ENCODE measurements at regions not wholly inside any gene's neighbourhood (a gene's known extent, or its start where the extent isn't known, plus 50 kb on each side); places are given as distances from the start of the nearest gene placed in this dataset.

GRCh38 chr18:2199060-2199459 lies 372.2 kb downstream of the METTL4 start:
- no peak overlapping the region for H3K4me3 ChIP-seq (ENCODE audit: low read depth in 1 of 3, low read length in 3 of 3)
- no peak for TF ChIP-seq RXRA (IDR thresholded peaks at IDR 0.05)
- H3K9me3 ChIP-seq (ENCODE audit: control insufficient read depth in 4 of 4, low read length in 3 of 4) = no peaks in the 10 kb centered on the region
- H3K36me3 ChIP-seq (ENCODE audit: control insufficient read depth in 4 of 4, insufficient read depth in 3 of 4, low read depth in 1 of 4, low read length in 3 of 4) = no peaks in the 10 kb centered on the region
- DNase-seq (ENCODE audit: low spot score) = no peak
- no peak overlapping the region for H3K27ac ChIP-seq (ENCODE audit: low read depth in 1 of 2, low read length in 2 of 2)
- H3K9ac ChIP-seq (ENCODE audit: low read depth in 1 of 2, low read length in 2 of 2) = no peak overlapping the region
- no peaks in the 10 kb centered on the region for H3K4me1 ChIP-seq (ENCODE audit: control insufficient read depth in 4 of 4, insufficient read depth in 4 of 4, low read length in 3 of 4)
- H3K27me3 ChIP-seq (ENCODE audit: control insufficient read depth in 4 of 4, insufficient read depth in 4 of 4, low read length in 3 of 4) = no peaks in the 10 kb centered on the region
- 88% methylated on average over 2 of the region's 2 CpGs for WGBS

- TF ChIP-seq EGR1 (IDR thresholded peaks at IDR 0.05; ENCODE audit: low read depth in 2 of 2) = no peak
- no peak for TF ChIP-seq RXRA (IDR thresholded peaks at IDR 0.05)
- TF ChIP-seq HNF4G (IDR thresholded peaks at IDR 0.05) = no peak
- TF ChIP-seq FOXA1 (IDR thresholded peaks at IDR 0.05) = no peak
- no peak for TF ChIP-seq TAF1 (conservative IDR thresholded peaks at IDR 0.05)
- no peak for TF ChIP-seq CTCF (IDR thresholded peaks at IDR 0.05; ENCODE audit: low read depth, low read length, missing input control)
- TF ChIP-seq FOXA2 (IDR thresholded peaks at IDR 0.05) = no peak
- TF ChIP-seq GABPA (IDR thresholded peaks at IDR 0.05 in 1 of 2, conservative IDR thresholded peaks at IDR 0.05 in 1 of 2) = no peak
- TF ChIP-seq RAD21 (IDR thresholded peaks at IDR 0.05) = no peak
- no peak for TF ChIP-seq ATF3 (IDR thresholded peaks at IDR 0.05)
- TF ChIP-seq SP1 (IDR thresholded peaks at IDR 0.05) = no peak
- TF ChIP-seq HNF4A (conservative IDR thresholded peaks at IDR 0.05) = no peak
- no peak for TF ChIP-seq REST (IDR thresholded peaks at IDR 0.05)
- no peak for TF ChIP-seq MAX (IDR thresholded peaks at IDR 0.05)
- TF ChIP-seq ZBTB33 (IDR thresholded peaks at IDR 0.05) = no peak
- no peak for TF ChIP-seq YY1 (IDR thresholded peaks at IDR 0.05)
- DNase-seq (ENCODE audit: low spot score) = no peak
- Histone ChIP-seq H3K36me3 (ENCODE audit: control insufficient read depth in 4 of 4, insufficient read depth in 3 of 4, low read depth in 1 of 4, low read length in 3 of 4) (no peaks in the 10 kb centered on the region), H3K4me1 (ENCODE audit: control insufficient read depth in 4 of 4, insufficient read depth in 4 of 4, low read length in 3 of 4) (no peaks in the 10 kb centered on the region), H3K4me3 (ENCODE audit: low read depth in 1 of 3, low read length in 3 of 3) (no peak overlapping the region), H3K9ac (ENCODE audit: low read depth in 1 of 2, low read length in 2 of 2) (no peak overlapping the region), H3K27ac (ENCODE audit: low read depth in 1 of 2, low read length in 2 of 2) (no peak overlapping the region), H3K9me3 (ENCODE audit: control insufficient read depth in 4 of 4, low read length in 3 of 4) (no peaks in the 10 kb centered on the region), H3K27me3 (ENCODE audit: control insufficient read depth in 4 of 4, insufficient read depth in 4 of 4, low read length in 3 of 4) (no peaks in the 10 kb centered on the region)
- WGBS = 85% methylated on average over 2 of the region's 2 CpGs
Observed at GRCh38 chr18:2201036-2201600, 370.2 kb downstream of the METTL4 start.
